Amniotic epithelial cell (primary cell): ENCODE measurements at regions not wholly inside any gene's neighbourhood (a gene's known extent, or its start where the extent isn't known, plus 50 kb on each side); places are given as distances from the start of the nearest gene placed in this dataset.
"Not testable (repeated sequence)": the region's sequence is repeated elsewhere in the genome, so short reads cannot be mapped to it uniquely, and the experiment has no call there.

Experiments used
- DNase-seq: peaks from one replicate; pipeline ENCODE4 v3.0.0-alpha.2; 2010; ENCODE audit warnings: low read depth

DNA sequence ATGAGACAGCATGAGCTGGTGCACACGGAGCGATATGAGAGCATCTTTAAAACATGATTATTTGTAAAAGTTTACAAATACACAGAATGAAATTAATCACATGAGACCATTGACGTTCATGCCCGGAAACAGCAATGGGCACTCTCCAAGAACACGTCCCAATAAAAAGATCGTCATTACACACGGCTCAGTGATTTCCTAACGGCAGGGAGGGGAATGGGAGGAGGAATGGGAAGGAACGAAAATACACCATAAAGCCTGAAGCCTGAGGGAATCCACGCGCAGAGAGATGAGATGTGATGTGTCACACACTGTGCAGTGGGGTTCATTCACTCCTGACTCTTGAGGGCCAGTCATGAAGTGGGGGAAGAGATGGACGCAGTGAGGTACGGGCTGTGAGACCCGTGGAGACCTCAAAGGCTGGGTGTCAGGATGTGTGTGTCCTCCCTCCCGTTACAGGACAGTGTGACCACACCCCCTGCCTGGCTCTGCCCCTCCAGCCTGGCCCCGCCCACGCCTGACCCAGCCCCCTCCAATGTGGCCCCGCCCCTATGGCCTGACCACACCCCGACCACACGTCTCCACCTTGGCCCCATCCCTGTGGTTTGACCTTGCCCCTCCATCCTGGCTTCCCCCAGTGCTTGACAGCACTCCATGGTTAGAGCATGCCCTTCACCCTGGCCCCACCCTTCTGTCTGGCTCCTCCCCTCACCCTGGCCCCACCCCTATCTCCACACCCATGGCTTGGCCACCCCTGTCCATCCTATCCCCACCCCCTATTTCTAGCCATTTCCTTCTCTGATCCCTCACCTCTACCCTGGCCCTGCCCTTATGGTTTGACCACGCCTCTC is 270.5 kb upstream of the SFSWAP start:
- DNase-seq: not testable (repeated sequence)

DNA sequence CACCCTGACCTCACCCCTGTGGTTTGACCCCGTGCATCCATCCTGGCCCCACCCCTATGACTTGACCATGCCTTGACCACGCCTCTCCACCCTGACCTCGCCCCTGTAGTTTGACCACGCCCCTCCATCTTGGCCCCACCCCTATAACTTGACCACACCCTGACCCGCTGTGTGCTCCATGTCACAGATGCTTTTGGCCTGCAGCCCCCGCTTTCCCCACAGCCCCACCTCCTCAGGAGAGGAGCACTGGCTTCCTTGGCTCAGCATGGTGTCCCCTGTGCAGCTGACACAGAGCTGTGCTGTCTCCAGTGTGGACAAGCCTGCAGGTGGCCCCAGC is 269.9 kb upstream of the SFSWAP start:
- no peak for DNase-seq

DNA sequence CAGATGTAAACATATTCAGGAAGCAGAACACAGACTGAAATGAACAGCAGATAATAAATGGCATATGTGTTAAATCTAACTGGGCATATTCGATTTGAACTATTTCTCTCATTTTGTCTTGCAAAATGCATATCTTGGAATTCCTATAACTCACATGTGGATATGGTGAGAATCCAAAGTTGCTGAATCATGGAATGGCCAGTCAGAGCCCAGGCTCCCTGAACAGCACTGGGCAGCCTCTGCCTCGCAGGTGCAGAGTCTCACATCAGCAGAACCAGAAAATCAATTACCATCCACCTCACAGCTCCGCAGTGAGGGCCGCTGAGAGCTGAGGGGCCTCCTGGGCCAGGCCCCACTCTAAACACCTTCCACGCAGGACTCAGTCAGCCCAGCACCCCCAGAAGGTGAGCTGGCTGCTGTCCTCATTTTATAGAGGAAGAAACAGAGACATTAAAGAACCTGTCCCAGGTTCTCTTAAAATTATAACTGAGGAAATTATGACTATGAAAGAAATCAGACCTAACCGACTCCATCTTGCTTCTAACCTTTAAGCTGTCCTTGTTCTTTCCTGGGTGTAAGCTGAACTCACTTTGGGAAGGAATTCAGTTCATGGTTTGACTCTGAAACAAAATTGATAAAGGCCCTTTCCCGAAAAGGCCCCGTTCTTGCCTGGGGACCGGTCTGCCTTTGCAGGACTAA is 269.1 kb upstream of the SFSWAP start:
- no peak for DNase-seq

DNA sequence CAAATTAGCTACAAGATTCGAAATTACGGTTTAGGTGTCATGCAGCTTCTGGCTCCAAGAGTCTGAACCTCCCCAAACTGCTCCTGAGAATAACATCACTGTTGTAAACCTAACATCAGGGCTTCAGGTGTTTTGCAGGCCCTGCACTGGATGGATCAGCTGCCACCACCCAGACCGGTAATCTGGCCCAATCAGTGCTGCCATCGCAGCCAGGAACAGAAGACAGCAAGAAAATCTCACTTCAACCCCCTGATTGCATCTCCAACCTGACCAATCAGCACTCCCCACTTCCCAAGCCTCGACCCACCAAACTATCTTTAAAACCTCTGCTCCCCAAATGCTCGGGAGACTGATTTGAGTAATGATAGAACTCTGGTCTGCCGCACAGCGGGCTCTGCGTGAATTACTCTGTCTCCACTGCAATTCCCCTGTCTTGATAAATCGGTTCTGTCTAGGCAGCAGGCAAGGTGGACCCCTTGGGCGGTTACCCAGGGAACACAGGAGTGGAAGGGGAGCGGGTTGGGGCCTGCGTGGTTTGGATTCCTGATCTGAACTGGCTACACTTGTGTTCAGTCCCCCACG is 268.5 kb upstream of the SFSWAP start:
- DNase-seq: no peak

DNA sequence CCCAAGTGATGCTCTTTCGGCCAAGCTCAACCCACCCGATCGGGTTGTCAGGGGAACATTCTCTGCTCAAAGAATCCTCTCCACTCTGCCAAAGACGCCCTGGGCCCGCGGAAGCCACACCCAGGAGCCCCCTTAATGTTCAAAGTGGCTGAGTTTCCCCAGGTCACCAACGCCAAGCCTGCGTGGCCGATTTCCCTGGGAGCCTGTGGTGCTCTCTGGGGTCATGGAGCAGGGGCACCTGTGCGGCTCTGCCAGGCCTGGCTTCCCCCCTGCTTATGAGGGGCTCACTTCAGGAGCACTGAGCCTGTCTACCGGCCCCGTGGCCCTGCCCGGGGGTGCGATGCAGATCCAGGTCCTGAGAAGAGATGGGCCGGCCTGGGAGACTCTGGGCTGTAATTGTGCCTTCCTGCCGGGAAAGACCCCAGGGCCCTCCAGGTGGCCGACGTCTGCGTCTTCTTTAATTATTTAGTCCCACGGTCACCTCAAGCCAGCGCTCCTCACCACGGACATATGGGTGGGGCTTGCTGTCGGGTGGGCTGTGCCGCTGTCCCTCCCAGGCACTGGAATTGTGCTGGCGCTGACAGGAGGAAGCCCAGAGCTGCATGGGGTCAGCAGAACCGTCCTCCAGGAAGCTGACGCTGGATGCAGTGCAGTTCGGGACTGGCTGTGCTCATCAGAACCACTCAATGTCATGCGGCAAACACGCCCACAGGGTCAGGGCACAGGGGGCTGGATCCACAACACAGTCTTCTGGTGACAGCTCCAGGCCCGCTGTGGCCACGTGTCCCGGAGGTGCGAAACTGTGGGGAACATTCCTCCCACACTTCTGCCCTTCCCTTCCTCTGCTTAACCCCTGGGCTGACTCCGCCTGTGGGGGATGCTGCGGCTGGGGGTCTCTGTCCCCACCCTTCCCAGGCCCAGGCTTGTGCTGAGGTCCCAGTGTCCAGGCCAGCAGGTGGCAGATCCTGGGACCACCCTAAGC is 267.6 kb upstream of the SFSWAP start:
- no peak for DNase-seq

DNA sequence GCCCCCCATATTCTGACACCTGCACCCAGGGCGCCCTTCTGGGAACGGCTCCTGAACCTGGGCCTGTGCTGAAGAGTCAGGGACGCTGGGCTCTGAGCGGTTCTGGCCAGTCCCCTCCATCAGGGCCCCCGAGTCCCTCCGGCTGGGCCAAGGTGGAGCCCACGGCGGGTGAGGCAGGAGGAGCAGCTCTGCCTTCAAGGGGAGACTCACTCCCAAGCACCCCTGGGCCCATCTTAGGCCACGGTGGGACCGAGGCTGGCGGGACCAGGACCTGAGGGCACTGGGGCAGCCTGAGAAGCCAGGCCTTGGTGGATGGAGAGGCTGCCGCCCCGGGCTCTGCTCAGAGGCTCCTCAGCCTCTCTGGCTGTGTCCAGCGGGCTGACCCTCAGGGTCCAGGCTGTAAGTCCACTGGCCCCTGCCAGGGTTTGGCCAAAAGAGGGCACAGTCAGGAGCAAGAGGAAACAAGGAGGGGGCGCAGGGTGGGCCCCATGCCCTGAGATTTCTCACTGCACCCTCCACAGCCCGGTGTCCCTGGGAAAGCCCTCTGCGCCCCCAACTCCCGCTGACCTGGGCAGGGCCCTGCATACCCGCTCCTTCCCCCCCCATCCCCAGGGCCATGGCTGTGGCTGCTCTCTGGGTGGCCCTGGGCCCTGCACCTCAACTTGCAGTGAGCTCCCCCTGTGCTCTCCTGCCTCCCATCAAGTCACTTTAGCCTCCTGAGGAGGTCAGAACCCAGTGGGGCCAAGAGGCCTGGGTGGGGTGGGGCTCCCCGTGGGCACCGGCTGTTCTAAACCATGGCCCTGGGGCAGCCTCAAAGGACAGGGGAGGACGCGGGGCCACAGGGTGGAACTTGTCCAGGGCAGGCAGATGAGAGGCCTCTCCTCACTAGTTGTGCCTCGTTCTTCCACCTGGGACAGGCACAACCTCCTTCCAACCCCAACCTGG is 266.4 kb upstream of the SFSWAP start:
- DNase-seq: no peak

DNA sequence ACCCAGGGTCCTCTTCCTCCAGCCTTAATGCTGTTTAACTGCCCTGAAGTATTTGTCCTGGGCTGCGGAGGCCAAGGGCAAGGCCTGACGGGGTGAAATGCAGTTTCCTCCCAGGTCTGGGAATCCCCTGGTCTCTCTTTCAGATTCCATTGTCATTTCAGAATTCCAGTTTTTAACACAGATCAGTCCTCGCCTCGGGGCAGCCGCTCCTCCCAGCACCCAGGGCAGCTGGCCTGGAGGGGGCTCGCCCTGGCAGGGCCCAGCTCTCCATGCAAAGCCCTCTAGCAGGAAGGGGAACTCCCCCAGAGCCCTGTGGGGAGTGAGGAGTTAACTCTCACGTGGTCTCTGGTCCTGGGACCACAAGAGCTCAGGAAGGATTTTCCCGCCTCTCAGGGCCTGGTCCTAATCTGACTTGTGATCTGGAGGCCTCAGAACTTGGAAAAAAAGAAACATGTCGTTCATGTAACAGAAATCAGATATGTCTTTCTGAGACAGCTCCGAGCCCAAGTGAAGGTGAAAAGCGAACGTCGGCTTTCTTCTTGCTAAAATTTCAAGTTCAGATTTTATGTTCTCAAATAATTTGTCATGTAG is 265.6 kb upstream of the SFSWAP start:
- DNase-seq: no peak

DNA sequence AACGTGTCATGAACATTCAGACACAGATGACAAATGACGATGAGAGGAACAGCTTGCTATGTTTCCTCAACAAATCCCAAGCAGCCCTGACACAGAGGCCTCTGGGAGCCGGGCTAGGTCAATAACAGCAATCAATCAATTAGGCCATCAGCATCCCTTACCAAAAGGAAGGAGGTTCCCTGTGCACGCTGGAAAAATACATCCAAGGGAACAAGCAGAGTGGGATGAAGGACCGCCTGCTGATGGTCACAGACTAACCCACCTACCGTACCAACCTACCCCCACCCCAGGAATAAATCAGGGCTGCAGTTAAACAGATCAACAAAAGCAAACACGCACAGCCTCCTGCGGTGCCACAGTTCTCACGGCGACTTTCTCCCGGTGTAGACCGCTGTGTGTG is 265.1 kb upstream of the SFSWAP start:
- no peak for DNase-seq

DNA sequence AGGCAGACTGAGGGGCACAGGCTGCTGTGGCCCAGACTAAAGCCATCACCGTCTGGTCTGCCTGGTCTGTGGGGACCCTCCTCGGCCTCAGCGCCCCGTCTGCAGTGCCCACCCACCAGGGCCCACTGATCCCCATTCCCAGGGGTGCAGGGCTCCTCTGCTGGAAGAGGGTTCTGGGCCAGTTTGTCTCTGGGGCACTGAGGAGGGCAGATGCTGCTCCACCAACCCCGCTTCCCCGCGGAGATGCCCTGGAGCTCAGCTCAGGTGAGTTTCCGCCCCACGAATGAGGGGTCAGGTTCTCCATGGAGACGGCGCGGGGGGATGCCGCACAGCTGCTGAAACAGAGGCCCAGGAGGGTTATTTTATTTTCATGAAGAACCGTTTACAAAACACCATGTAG is 263.3 kb upstream of the SFSWAP start:
- DNase-seq: not testable (repeated sequence)

DNA sequence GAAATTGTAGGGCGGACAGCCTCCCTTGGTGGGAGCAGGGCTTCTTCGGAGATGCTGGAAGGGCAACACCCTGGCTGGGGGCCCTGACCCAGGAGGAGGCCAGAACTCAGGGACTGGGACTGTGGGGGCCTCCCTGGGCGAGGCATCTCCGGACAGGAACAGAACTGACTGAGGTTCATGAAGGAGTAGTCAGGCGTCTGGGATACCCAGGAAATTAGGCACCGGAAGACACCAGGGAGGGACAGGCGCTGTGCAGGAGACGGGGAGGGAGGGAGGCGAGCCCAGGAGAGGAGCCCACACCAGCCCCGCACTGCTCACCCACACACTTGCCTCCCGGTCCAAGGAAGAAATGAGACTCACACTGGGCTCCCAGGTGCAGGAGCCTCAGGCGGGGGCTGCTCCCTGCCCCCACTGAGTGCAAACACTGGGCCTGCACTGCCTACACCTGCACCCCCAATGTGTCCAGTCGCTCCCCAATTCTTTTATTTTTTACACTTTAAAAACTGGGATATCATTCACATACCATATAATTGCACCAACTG is 262.6 kb upstream of the SFSWAP start:
- no peak for DNase-seq

DNA sequence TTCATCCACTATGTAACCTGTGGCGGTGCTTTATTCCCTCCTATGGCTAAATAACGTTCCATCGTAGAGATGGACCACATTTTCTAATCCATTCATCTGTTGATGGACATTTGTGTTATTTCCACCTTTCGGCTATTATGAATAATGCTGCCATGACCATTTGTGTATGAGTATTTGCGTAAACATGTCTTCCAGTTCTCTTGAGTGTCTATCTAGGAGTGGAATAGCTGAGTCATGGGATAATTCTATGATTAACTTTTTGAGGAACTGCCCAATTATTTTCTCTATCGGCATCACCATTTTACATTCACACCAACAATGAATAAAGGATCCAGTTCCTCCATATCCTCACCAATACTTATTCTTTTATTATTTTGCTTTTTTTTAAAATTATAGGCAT is 261.9 kb upstream of the SFSWAP start:
- DNase-seq: no peak

DNA sequence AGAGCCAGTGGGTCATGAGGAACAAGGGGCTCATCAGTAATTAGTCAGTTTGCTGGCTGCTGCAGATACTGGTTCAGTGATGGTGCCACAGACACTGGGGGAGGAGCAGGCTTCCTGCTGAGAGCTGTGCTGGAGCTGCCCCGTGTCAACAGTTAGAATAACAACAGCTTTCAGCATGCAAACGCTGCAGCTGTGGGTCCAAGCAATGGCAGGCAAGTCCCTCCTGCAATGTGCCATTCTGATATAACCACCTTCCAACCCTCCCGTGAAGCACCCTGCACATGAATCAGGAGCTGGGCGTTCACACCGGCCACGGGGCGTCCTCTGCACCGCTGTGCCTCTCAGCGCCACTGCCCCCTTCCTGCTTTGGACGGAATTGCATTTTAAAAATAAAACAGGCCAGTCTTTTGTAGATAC is 258.4 kb upstream of the SFSWAP start:
- no peak for DNase-seq

DNA sequence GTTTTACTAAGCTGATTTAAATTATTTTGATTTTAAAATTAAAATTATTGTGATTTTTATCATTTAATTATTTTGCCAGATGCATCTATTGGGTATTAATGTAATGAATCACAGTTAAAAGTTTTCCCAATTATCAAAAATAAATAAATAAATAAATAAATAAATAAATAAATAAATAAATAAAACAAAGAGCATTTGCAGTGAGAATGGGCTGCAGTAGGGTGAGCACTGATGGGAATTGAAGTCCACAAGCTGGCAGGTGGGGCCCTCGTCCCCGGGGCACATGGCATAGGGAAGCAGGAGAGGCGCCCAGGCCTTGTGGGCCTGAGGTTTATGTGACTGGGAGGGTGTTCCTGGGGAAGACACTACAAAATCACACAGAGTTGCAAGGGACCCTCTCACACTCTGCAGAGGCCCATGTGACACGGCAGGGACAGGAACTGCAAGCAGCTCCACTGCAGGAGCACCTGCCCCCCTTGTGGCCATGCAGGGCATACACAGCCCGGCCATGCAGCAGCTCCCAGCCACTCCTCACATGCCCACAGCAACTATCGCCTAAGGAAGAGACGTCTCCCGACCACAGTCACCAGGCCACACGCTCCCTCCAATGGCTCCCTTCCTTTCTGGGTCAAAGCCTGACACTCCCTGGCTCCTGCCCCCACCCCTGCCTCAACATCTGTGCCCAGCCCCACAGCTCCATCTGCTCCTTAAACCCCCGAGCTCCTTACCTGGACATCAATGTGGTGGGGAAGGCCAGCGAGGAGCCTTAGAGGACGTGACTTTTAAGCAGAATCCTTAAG is 256.3 kb upstream of the SFSWAP start:
- DNase-seq: no peak

DNA sequence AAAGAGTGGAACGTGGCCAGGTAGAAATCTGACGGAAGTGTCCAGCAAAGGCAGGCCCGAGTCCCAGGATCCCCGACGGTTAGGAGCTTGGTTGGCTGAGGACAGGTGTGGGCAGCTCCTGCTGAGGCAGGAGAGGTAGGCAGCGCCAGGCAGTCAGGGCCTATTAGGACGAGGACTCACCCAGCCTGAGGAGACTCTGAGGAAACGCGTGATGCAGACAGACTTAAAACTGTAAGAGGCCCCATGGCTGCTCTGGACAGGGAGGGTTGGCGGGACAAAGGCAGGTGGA is 255.7 kb upstream of the SFSWAP start:
- DNase-seq: no peak

DNA sequence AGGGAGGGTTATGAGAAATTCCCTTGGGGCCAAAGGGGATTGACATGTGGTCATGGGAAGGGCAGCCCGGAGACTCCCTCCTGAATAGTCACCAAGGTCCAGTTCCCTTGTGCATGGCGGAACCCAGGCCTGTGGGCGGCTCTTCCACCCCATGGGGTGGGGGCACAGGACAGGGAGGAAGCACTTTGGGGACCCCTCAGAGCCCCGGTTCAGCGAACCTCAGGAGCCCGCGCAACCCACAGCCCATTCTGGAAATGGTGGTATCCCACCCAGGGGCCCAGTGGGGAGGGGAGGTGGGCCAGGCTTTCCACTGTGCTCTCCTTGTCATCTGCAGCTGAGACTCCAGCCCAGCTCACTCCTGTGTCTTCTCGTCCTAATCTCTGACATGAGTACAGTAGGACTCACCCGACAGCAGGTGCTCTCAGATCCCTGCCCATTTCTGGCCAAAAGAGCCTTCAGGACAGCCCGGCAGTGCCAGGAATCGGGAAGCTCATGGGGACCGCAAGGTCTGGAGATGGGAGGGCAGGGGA is 255.2 kb upstream of the SFSWAP start:
- no peak for DNase-seq

DNA sequence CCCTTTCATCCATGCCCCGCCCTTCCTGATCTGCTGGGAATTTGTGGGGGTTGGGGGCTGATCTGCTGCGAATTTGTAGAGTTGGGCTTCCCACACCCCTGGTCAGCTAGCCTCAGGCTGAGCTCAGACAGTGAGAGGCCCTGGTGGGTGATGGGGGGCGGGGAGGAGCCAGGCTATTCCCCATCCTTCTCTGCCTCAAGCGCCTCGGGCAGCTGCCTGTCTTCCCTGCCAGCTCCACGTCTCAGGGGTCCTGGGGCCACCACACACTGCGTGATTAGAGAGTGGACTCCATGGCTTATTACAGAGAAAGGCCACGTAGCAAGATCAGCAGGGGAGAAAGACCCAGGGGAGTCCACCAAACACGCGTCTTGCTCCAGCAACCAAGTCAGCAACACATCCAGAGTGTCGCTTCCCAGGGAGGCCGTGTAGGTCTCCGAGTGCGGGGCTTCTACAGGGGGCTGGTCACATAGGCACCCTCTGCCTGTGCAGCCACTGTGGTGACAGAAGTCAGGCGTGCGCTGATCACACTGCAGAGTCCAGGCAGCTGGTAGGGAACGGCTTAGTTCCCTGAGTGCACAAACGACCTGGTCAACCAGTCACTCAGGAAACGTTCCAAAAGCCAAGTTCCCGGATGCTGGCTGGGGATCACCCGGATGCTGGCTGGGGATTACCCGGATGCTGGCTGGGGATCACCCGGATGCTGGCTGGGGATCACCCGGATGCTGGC is 254.4 kb upstream of the SFSWAP start:
- DNase-seq: no peak

DNA sequence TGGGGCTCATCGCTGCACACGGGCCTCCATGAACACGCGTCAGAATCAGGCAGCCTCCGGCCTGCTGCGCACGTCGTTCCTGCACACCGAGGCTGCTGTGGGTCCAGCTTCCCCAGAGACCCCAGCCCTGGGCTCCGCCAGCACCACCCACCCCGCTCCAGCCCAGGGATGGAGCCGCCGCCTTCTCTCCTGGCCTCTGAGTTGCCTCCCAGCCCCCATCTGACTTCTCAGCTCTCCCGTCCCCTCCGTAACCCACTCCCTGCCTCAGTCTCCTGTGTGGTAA is 253.9 kb upstream of the SFSWAP start:
- DNase-seq: no peak

DNA sequence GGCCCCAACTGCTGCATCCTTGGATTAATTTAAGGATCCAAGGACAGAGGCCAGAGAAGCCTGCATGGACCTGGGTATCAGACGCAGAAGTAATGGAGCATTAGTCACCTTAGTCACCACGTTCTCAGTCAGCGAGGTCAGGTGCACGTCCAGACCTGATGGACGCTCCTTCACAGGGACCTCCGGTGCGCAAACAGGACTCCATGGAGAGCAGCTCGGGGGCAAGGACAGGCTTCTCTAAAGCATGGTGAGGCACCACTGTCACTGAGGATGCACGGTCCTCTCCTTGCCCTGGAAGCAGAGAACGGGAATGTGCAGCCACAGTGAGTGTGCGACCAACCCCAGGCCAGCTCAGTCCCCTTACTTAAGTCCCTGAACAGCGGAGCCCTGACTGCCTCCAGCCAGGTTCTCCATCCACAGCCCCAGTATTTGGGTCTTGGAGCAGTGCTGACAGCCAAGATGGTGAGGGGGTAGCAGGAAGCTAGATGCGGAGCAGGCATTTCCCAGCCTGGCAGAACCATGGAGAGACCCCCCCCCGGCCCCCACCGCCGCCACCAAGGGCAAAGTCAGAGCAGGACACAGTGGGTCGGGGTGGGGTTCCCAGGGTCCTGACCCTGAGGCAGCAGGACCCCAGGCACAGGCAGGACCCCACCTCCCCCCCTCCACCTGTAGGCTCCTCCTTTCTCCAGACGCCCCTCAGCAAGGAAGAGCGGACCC is 253.4 kb upstream of the SFSWAP start:
- no peak for DNase-seq

DNA sequence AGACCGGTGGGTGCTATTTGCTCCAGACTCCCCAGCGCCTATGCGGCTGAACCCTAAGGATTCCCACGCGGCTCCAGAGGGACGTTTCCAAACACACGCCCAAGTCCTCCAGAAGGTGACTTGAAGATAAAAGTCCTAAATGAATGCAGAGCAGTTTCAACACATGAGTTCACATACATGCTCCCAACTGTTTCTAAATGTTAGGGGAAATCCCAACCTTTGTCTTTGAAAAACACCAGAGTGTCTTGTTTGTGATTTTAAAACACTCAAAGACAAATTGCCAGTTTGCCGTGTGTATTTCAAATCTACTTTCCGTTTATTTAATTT is 252.9 kb upstream of the SFSWAP start:
- no peak for DNase-seq
